NT2/D1 (cell line): ENCODE measurements at regions not wholly inside any gene's neighbourhood (a gene's known extent, or its start where the extent isn't known, plus 50 kb on each side); places are given as distances from the start of the nearest gene placed in this dataset.

ENCODE experiments used
- SUZ12 ChIP-seq: IDR thresholded peaks from 2 replicates; pipeline ENCODE4 v1.6.1; 2011; ENCODE audit not compliant: insufficient read length, insufficient read depth; ENCODE audit errors: extremely low read depth
- YY1 ChIP-seq: IDR thresholded peaks from 2 replicates; pipeline ENCODE4 v1.6.1; 2011; ENCODE audit not compliant: insufficient read length, insufficient read depth
- ZNF274 ChIP-seq: IDR thresholded peaks from 2 replicates; pipeline ENCODE4 v1.6.1; 2011; ENCODE audit warnings: mild to moderate bottlenecking, low read depth, low read length

- no peak for TF ChIP-seq SUZ12
- no peak for TF ChIP-seq YY1
- TF ChIP-seq ZNF274: no peak
Measured at GRCh38 chr7:130880668-130881067, 146.7 kb upstream of the KLF14 start.
